ENCODE measurements at regions not wholly inside any gene's neighbourhood (a gene's known extent, or its start where the extent isn't known, plus 50 kb on each side); places are given as distances from the start of the nearest gene placed in this dataset.

DNA sequence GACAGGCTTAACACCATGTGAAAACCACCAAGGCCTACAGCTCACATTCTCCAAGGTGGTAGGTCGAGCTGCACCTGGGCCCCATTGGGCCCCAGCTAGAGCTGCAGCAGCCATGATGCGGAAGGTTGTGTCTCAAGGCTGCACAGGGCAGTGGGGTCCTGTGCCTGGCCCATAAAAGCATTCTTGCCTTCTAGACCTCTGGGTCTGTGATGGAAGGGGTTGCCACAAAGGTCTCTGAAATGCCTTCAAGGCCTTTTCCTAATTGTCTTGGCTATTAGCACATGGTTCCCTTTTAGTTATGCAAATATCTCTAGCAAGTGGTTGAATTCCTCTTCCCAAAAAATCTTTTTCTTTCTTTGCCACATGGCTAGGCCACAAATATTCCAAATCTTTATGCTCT, 52.5 kb upstream of the C11orf58 start:
- no peak overlapping the region for H3K4me3 ChIP-seq (ENCODE audit: low read depth in 2 of 2, low read length in 2 of 2)
- no peaks in the 10 kb centered on the region for H3K4me1 ChIP-seq (ENCODE audit: control insufficient read depth, insufficient read depth, low read length)
- BruUV-seq (replicated peaks): no TSS peak
- in situ Hi-C loops (cut with HindIII; ENCODE audit: low pct_unique_long_range_greater_than_20kb, low sequenced_read_pairs): no loop called here
- ATAC-seq (no peak), DNase-seq (ENCODE audit: low read depth, low spot score) (no peak)
- no peaks in the 10 kb centered on the region for H3K9me3 ChIP-seq (ENCODE audit: control insufficient read depth, insufficient read depth, low read depth, low read length)
- intact Hi-C loops (cut with micrococcal nuclease; ENCODE audit: unreplicated experiment): no loop called here
- H3K27me3 ChIP-seq (ENCODE audit: control insufficient read depth, insufficient read depth, low read length): no peaks in the 10 kb centered on the region
- H3K36me3 ChIP-seq (ENCODE audit: control insufficient read depth, insufficient read depth, low read length): no peaks in the 10 kb centered on the region
- ChIA-PET CTCF (no interaction called here), POLR2A (interaction anchor here (0.6 kb wide), 1 partner anchor 20 kb away, joined by 3 read pairs; no protein-coding TSS in a partner anchor)
- TF ChIP-seq, protein P1, sequence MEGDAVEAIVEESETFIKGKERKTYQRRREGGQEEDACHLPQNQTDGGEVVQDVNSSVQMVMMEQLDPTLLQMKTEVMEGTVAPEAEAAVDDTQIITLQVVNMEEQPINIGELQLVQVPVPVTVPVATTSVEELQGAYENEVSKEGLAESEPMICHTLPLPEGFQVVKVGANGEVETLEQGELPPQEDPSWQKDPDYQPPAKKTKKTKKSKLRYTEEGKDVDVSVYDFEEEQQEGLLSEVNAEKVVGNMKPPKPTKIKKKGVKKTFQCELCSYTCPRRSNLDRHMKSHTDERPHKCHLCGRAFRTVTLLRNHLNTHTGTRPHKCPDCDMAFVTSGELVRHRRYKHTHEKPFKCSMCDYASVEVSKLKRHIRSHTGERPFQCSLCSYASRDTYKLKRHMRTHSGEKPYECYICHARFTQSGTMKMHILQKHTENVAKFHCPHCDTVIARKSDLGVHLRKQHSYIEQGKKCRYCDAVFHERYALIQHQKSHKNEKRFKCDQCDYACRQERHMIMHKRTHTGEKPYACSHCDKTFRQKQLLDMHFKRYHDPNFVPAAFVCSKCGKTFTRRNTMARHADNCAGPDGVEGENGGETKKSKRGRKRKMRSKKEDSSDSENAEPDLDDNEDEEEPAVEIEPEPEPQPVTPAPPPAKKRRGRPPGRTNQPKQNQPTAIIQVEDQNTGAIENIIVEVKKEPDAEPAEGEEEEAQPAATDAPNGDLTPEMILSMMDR (IDR thresholded peaks at IDR 0.05): no peak
- TF ChIP-seq TCF7L2 (IDR thresholded peaks at IDR 0.05; ENCODE audit: low read depth, low read length) (no peak), POLR2AphosphoS5 (IDR thresholded peaks at IDR 0.05; ENCODE audit: low read depth, low read length) (no peak), SIN3A (IDR thresholded peaks at IDR 0.05; ENCODE audit: borderline replicate concordance, insufficient read depth, low read depth, low read length) (no peak)
- TF ChIP-seq, protein P2, sequence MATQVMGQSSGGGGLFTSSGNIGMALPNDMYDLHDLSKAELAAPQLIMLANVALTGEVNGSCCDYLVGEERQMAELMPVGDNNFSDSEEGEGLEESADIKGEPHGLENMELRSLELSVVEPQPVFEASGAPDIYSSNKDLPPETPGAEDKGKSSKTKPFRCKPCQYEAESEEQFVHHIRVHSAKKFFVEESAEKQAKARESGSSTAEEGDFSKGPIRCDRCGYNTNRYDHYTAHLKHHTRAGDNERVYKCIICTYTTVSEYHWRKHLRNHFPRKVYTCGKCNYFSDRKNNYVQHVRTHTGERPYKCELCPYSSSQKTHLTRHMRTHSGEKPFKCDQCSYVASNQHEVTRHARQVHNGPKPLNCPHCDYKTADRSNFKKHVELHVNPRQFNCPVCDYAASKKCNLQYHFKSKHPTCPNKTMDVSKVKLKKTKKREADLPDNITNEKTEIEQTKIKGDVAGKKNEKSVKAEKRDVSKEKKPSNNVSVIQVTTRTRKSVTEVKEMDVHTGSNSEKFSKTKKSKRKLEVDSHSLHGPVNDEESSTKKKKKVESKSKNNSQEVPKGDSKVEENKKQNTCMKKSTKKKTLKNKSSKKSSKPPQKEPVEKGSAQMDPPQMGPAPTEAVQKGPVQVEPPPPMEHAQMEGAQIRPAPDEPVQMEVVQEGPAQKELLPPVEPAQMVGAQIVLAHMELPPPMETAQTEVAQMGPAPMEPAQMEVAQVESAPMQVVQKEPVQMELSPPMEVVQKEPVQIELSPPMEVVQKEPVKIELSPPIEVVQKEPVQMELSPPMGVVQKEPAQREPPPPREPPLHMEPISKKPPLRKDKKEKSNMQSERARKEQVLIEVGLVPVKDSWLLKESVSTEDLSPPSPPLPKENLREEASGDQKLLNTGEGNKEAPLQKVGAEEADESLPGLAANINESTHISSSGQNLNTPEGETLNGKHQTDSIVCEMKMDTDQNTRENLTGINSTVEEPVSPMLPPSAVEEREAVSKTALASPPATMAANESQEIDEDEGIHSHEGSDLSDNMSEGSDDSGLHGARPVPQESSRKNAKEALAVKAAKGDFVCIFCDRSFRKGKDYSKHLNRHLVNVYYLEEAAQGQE (IDR thresholded peaks at IDR 0.05; ENCODE audit: insufficient read depth in 1 of 2, low read depth in 2 of 2, low read length in 1 of 2): no peak
- no peak overlapping the region for H3K27ac ChIP-seq (ENCODE audit: low read length)

DNA sequence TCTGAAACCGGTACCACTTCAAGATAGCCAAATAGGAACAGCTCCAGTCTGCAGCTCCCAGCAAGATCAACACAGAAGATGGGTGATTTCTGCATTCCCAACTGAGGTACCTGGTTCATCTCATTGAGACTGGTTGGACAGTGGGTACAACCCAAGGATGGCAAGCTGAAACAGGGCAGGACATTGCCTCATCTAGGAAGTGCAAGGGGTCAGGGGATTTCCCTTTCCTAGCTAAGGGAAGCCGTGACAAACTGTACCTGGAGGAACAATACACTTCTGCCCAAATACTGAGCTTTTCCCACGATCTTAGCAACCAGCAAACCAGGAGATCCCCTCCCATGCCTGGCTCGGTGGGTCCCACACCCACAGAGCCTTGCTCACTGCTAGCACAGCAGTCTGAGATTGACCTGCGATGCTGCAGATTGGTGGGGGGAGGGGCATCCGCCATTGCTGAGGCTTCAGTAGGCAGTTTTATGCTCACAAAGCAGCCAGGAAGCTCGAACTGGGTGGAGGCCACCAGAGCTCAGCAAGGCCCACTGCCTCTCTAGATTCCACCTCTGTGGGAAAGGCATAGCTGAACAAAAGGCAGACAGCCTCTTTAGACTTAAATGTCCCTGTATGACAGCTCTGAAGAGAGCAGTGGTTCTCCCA, 59.9 kb upstream of the C11orf58 start:
- intact Hi-C loops (cut with micrococcal nuclease; ENCODE audit: unreplicated experiment) (no loop called here), in situ Hi-C loops (cut with HindIII; ENCODE audit: low pct_unique_long_range_greater_than_20kb, low sequenced_read_pairs) (no loop called here)
- Histone ChIP-seq H3K27ac (ENCODE audit: low read length) (no peak overlapping the region), H3K27me3 (ENCODE audit: control insufficient read depth, insufficient read depth, low read length) (no peaks in the 10 kb centered on the region; the same call in 1 of the 2 replicates), H3K36me3 (ENCODE audit: control insufficient read depth, insufficient read depth, low read length) (no peaks in the 10 kb centered on the region), H3K4me3 (ENCODE audit: low read depth in 2 of 2, low read length in 2 of 2) (no peak overlapping the region), H3K9me3 (ENCODE audit: control insufficient read depth, insufficient read depth, low read depth, low read length) (no peaks in the 10 kb centered on the region), H3K4me1 (ENCODE audit: control insufficient read depth, insufficient read depth, low read length) (no peaks in the 10 kb centered on the region)
- CTCF ChIA-PET: no interaction called here
- BruUV-seq (replicated peaks): no TSS peak
- ATAC-seq (no peak), DNase-seq (ENCODE audit: low read depth, low spot score) (no peak)
- TF ChIP-seq POLR2AphosphoS5 (IDR thresholded peaks at IDR 0.05; ENCODE audit: low read depth, low read length) (no peak), SIN3A (IDR thresholded peaks at IDR 0.05; ENCODE audit: borderline replicate concordance, insufficient read depth, low read depth, low read length) (no peak), TCF7L2 (IDR thresholded peaks at IDR 0.05; ENCODE audit: low read depth, low read length) (no peak)
- TF ChIP-seq, protein P1 (IDR thresholded peaks at IDR 0.05): no peak
- TF ChIP-seq, protein P2 (IDR thresholded peaks at IDR 0.05; ENCODE audit: insufficient read depth in 1 of 2, low read depth in 2 of 2, low read length in 1 of 2): no peak
- POLR2A ChIA-PET: no interaction called here
